Mucosa of stomach (tissue), 1 donor: ENCODE measurements at regions not wholly inside any gene's neighbourhood (a gene's known extent, or its start where the extent isn't known, plus 50 kb on each side); places are given as distances from the start of the nearest gene placed in this dataset.

ENCODE experiments used
- H3K27me3 ChIP-seq: one replicate; pipeline ENCODE4 v1.7.0; 2013; ENCODE audit warnings: mild to moderate bottlenecking, low read length; ENCODE audit not compliant: control insufficient read depth, insufficient read depth
- H3K36me3 ChIP-seq: one replicate; pipeline ENCODE4 v1.7.0; 2013; ENCODE audit warnings: low read length; ENCODE audit not compliant: control insufficient read depth, insufficient read depth
- H3K4me1 ChIP-seq: one replicate; pipeline ENCODE4 v1.7.0; 2013; ENCODE audit warnings: mild to moderate bottlenecking, low read length; ENCODE audit not compliant: control insufficient read depth, insufficient read depth
- H3K4me3 ChIP-seq: one replicate; pipeline ENCODE4 v1.7.0; 2013; ENCODE audit warnings: low read length
- H3K9ac ChIP-seq: one replicate; pipeline ENCODE4 v1.7.0; 2013; ENCODE audit warnings: mild to moderate bottlenecking, low read length, moderate library complexity
- H3K9me3 ChIP-seq: one replicate; pipeline ENCODE4 v1.7.0; 2013; ENCODE audit warnings: mild to moderate bottlenecking, low read length, moderate library complexity; ENCODE audit not compliant: control insufficient read depth
- donor health status: Pancreatic carcinoma.

GRCh38 chr15:31214158-31214863 is 112.3 kb upstream of the KLF13 start:
- Histone ChIP-seq H3K4me1 (peaks cover 24% of the 10 kb centered on the region), H3K9ac (no peak overlapping the region), H3K36me3 (no peaks in the 10 kb centered on the region), H3K27me3 (no peaks in the 10 kb centered on the region), H3K4me3 (no peak overlapping the region), H3K9me3 (no peaks in the 10 kb centered on the region)

DNA sequence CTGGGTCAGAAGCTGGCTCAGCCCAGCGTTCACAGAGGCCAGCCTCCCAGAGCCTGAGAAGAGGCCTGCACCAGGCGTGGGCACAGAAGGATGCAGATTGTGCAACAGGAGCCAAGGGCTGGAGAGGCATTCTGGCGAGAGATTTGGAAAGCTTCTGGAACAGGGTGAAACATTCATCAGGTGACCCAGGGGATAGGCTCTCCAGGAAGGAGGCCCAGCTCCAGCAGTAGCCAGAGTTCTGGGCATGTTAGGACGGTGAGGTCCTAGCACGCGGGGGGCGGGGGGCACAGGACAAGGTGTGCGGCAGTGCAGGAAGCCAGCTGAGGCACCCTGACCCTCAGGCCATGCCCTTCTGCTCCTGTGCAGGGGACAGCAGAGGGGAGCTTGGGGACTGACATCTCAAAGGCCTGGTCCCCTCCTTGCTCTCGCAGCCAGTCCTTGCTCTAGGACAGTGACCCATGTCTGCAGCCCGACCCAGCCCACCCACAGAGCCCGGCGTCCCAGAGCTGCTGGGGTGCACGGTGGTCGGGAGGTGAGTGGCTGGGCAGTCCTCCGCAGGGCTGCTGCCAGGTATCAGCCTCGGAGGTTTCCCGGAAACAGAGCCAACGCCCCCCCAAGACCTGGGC is 111.7 kb upstream of the KLF13 start:
- H3K4me1 ChIP-seq: peaks cover 24% of the 10 kb centered on the region
- no peaks in the 10 kb centered on the region for H3K36me3 ChIP-seq
- H3K4me3 ChIP-seq: no peak overlapping the region
- peak overlapping the region; percentile 68 for H3K9ac ChIP-seq
- H3K9me3 ChIP-seq: no peaks in the 10 kb centered on the region
- H3K27me3 ChIP-seq: no peaks in the 10 kb centered on the region

GRCh38 chr15:31215490-31216214 is 111.0 kb upstream of the KLF13 start:
- H3K27me3 ChIP-seq: no peaks in the 10 kb centered on the region
- no peak overlapping the region for H3K4me3 ChIP-seq
- peaks cover 24% of the 10 kb centered on the region for H3K4me1 ChIP-seq
- H3K9me3 ChIP-seq: no peaks in the 10 kb centered on the region
- H3K36me3 ChIP-seq: no peaks in the 10 kb centered on the region
- peak overlapping the region; percentile 68 for H3K9ac ChIP-seq

- no peaks in the 10 kb centered on the region for H3K36me3 ChIP-seq
- H3K4me1 ChIP-seq: peaks cover 24% of the 10 kb centered on the region
- no peaks in the 10 kb centered on the region for H3K27me3 ChIP-seq
- peak overlapping the region; percentile 51 for H3K4me3 ChIP-seq
- no peaks in the 10 kb centered on the region for H3K9me3 ChIP-seq
- H3K9ac ChIP-seq: peak overlapping the region; percentile 70
Measured at GRCh38 chr15:31216215-31216911, 110.3 kb upstream of the KLF13 start.

DNA sequence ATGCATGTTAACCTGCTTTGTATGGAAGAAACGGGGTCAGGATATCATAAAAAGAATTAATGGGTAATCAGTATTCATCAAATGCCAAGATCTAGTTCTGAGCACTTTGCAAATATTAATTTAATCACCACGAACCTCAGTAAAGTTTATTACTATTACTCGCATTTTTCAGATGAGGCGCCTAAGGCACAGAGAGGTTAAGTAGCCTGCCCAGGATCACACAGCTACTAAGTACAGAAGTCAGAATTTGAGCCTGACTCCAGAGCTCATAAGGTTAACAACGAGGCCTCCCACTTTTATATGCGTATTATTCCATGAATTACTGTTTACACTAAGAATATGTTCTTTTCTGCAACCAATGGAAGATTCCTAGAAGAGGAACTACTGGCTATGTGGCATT is 109.6 kb upstream of the KLF13 start:
- Histone ChIP-seq H3K4me3 (peak overlapping the region; percentile 51), H3K9ac (peak overlapping the region; percentile 70), H3K27me3 (no peaks in the 10 kb centered on the region), H3K36me3 (no peaks in the 10 kb centered on the region), H3K4me1 (peaks cover 28% of the 10 kb centered on the region), H3K9me3 (no peaks in the 10 kb centered on the region)

- H3K9me3 ChIP-seq: no peaks in the 10 kb centered on the region
- H3K4me1 ChIP-seq: peaks cover 34% of the 10 kb centered on the region
- H3K4me3 ChIP-seq: no peak overlapping the region
- no peak overlapping the region for H3K9ac ChIP-seq
- no peaks in the 10 kb centered on the region for H3K27me3 ChIP-seq
- no peaks in the 10 kb centered on the region for H3K36me3 ChIP-seq
Measured at GRCh38 chr15:31217566-31218270, 108.9 kb upstream of the KLF13 start.

DNA sequence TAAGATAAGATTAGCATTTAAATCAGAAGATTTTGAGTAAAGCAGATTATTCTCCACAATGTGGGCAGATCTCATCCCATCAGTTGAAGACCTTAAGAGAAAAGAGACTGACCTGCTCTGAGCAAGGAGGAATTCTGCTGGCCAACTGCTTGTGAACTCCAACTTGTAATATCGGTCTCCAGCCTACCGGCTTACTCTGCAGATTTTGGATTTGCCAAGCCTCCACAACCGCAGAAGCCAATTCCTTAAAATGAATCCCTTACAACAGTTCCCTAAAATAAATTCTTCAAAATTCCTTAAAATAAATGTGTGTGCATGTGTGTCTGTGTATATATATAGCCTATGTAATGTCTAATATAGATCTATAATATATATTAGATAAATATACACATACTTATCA is 107.4 kb upstream of the KLF13 start:
- H3K4me3 ChIP-seq: no peak overlapping the region
- no peaks in the 10 kb centered on the region for H3K36me3 ChIP-seq
- H3K4me1 ChIP-seq: peaks cover 49% of the 10 kb centered on the region
- H3K9ac ChIP-seq: no peak overlapping the region
- no peaks in the 10 kb centered on the region for H3K9me3 ChIP-seq
- no peaks in the 10 kb centered on the region for H3K27me3 ChIP-seq

- peaks cover 40% of the 10 kb centered on the region for H3K4me1 ChIP-seq
- H3K4me3 ChIP-seq: no peak overlapping the region
- no peaks in the 10 kb centered on the region for H3K36me3 ChIP-seq
- H3K27me3 ChIP-seq: no peaks in the 10 kb centered on the region
- H3K9ac ChIP-seq: no peak overlapping the region
- no peaks in the 10 kb centered on the region for H3K9me3 ChIP-seq
Measured at GRCh38 chr15:31221936-31222515, 104.6 kb upstream of the KLF13 start.

DNA sequence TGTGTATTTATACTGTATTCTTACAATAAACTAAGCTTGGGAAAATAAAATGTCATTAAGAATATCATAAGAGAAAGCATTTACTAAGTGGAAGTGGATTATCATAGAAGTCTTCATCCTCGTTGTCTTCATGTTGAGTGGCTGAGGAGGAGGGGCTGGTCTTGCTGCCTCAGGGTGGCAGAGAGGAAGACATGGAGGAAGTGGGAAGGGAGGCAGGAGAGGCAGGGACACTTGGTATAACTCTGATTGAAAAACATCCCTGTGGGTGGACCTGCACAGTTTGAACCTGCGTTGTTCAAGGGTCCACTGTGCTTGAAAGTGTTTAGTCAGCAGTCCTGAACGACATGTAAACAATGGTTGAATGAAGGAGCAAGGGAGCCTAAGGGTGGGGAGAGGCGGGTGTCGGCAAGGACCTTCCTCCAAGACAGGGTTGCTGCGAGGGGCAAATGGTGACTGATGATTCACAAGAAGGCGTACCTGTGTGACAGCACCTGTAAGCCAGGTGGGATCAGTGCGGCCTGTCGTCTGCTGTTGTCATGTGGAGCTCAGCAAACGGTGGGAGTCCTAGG is 103.8 kb upstream of the KLF13 start:
- Histone ChIP-seq H3K9ac (no peak overlapping the region), H3K9me3 (no peaks in the 10 kb centered on the region), H3K4me3 (no peak overlapping the region), H3K36me3 (no peaks in the 10 kb centered on the region), H3K4me1 (peaks cover 36% of the 10 kb centered on the region), H3K27me3 (no peaks in the 10 kb centered on the region)

DNA sequence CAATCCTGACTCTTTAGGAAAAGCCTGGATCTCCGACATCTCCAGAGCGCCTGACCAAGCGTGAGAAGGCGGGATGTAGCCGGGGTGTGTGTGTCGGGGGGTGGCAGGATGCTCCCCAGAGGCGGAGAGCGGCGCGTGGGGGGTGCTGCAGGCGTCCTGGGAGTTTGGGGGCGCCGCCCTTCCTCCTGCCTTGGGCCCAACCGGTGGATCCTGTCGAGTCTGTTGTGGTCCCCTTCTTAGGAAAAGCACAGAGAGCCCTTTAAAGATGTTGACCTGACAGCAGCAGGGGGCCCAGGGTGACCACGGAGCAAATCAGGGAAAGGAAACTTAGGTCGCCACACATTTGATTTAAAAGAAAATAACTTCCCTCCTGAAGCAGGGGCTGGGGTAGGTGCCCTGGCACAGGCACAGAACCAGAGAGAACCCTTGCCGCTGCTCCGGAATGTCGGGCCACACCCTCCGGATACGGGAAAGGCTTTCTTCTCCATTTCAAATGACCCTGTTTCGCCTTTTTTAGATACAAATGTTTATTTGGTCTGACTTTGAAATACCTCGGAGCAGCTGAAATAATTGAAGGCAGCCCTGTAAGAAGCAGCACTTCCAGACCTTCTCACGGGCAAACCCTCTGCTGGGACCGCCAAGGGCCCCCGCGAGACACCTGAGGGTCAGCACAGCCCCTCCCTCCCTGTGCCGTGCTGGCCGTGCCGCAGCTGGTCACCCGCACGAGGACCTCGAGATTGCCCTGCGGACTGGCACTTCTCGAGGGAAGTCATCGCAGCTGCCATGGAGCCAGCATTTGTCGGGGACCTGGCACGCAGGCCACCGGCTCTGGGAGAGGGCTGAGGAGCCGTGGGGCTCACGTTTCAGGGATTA is 102.9 kb upstream of the KLF13 start:
- H3K9ac ChIP-seq: peak overlapping the region; percentile 40
- no peak overlapping the region for H3K4me3 ChIP-seq
- no peaks in the 10 kb centered on the region for H3K36me3 ChIP-seq
- no peaks in the 10 kb centered on the region for H3K27me3 ChIP-seq
- peaks cover 36% of the 10 kb centered on the region for H3K4me1 ChIP-seq
- no peaks in the 10 kb centered on the region for H3K9me3 ChIP-seq
